ENCODE measurements at regions not wholly inside any gene's neighbourhood (a gene's known extent, or its start where the extent isn't known, plus 50 kb on each side); places are given as distances from the start of the nearest gene placed in this dataset.
"Not testable (repeated sequence)": the region's sequence is repeated elsewhere in the genome, so short reads cannot be mapped to it uniquely, and the experiment has no call there.

GRCh38 chr2:210782222-210782621 lies 225.8 kb downstream of the CPS1 start:
- no peak overlapping the region for H3K4me2 ChIP-seq (ENCODE audit: low read depth, low read length, poor library complexity, severe bottlenecking)
- no peak for DNase-seq
- H3K36me3 ChIP-seq (ENCODE audit: insufficient read depth, low read length), result no peaks in the 10 kb centered on the region
- no peaks in the 10 kb centered on the region for H3K79me2 ChIP-seq (ENCODE audit: low read length)
- no peak overlapping the region for H3K4me3 ChIP-seq (ENCODE audit: low read length)
- no peaks in the 10 kb centered on the region for H3K9me2 ChIP-seq (replicated peaks; ENCODE audit: insufficient read depth, low read length)
- no peak overlapping the region for H2AFZ ChIP-seq (ENCODE audit: low read length)
- no peaks in the 10 kb centered on the region for H3K9me3 ChIP-seq (ENCODE audit: low read length)
- H3K27me3 ChIP-seq (ENCODE audit: low read length), result no peaks in the 10 kb centered on the region
- no peak overlapping the region for H3K9ac ChIP-seq (ENCODE audit: low read length)
- no peaks in the 10 kb centered on the region for H4K20me1 ChIP-seq (ENCODE audit: insufficient read depth, low read depth, low read length)
- no peaks in the 10 kb centered on the region for H3K4me1 ChIP-seq (ENCODE audit: low read length)
- H3K27ac ChIP-seq (ENCODE audit: low read length), result no peak overlapping the region

- H3K9ac ChIP-seq (ENCODE audit: low read length); H3K36me3 ChIP-seq (ENCODE audit: insufficient read depth, low read length); H3K4me1 ChIP-seq (ENCODE audit: low read length); H3K79me2 ChIP-seq (ENCODE audit: low read length); H2AFZ ChIP-seq (ENCODE audit: low read length); H4K20me1 ChIP-seq (ENCODE audit: insufficient read depth, low read depth, low read length); H3K4me2 ChIP-seq (ENCODE audit: low read depth, low read length, poor library complexity, severe bottlenecking); H3K9me3 ChIP-seq (ENCODE audit: low read length); DNase-seq; H3K27ac ChIP-seq (ENCODE audit: low read length); H3K9me2 ChIP-seq (replicated peaks; ENCODE audit: insufficient read depth, low read length); H3K27me3 ChIP-seq (ENCODE audit: low read length); H3K4me3 ChIP-seq (ENCODE audit: low read length): not testable (repeated sequence)
Observed at GRCh38 chr2:210787831-210788230, 231.4 kb downstream of the CPS1 start.

- H3K4me2 ChIP-seq (ENCODE audit: low read depth, low read length, poor library complexity, severe bottlenecking), result no peak overlapping the region
- no peaks in the 10 kb centered on the region for H3K9me2 ChIP-seq (replicated peaks; ENCODE audit: insufficient read depth, low read length)
Observed at GRCh38 chr2:210792000-210792399, 235.6 kb downstream of the CPS1 start.

GRCh38 chr2:210795506-210795905 lies 239.1 kb downstream of the CPS1 start:
- Histone ChIP-seq H3K36me3 (ENCODE audit: insufficient read depth, low read length) (no peaks in the 10 kb centered on the region), H3K4me2 (ENCODE audit: low read depth, low read length, poor library complexity, severe bottlenecking) (no peak overlapping the region), H3K79me2 (ENCODE audit: low read length) (no peaks in the 10 kb centered on the region), H3K4me1 (ENCODE audit: low read length) (no peaks in the 10 kb centered on the region), H3K9ac (ENCODE audit: low read length) (no peak overlapping the region), H3K9me3 (ENCODE audit: low read length) (no peaks in the 10 kb centered on the region), H4K20me1 (ENCODE audit: insufficient read depth, low read depth, low read length) (no peaks in the 10 kb centered on the region), H3K4me3 (ENCODE audit: low read length) (no peak overlapping the region), H3K9me2 (replicated peaks; ENCODE audit: insufficient read depth, low read length) (no peaks in the 10 kb centered on the region), H3K27me3 (ENCODE audit: low read length) (no peaks in the 10 kb centered on the region), H2AFZ (ENCODE audit: low read length) (no peak overlapping the region), H3K27ac (ENCODE audit: low read length) (no peak overlapping the region)
- no peak for DNase-seq

More at GRCh38 chr2:210792000-210792399, 235.6 kb downstream of the CPS1 start:
- no peaks in the 10 kb centered on the region for H3K27me3 ChIP-seq (ENCODE audit: low read length)
- no peak for DNase-seq
- H3K9ac ChIP-seq (ENCODE audit: low read length), result no peak overlapping the region
- H3K79me2 ChIP-seq (ENCODE audit: low read length), result no peaks in the 10 kb centered on the region
- H4K20me1 ChIP-seq (ENCODE audit: insufficient read depth, low read depth, low read length), result no peaks in the 10 kb centered on the region
- no peak overlapping the region for H3K27ac ChIP-seq (ENCODE audit: low read length)
- H3K4me3 ChIP-seq (ENCODE audit: low read length), result no peak overlapping the region
- no peak overlapping the region for H2AFZ ChIP-seq (ENCODE audit: low read length)
- no peaks in the 10 kb centered on the region for H3K9me3 ChIP-seq (ENCODE audit: low read length)
- H3K4me1 ChIP-seq (ENCODE audit: low read length), result no peaks in the 10 kb centered on the region
- no peaks in the 10 kb centered on the region for H3K36me3 ChIP-seq (ENCODE audit: insufficient read depth, low read length)

GRCh38 chr2:210798180-210798579 lies 241.8 kb downstream of the CPS1 start:
- H3K27ac ChIP-seq (ENCODE audit: low read length), result no peak overlapping the region
- no peaks in the 10 kb centered on the region for H3K27me3 ChIP-seq (ENCODE audit: low read length)
- no peak overlapping the region for H3K4me2 ChIP-seq (ENCODE audit: low read depth, low read length, poor library complexity, severe bottlenecking)
- no peak for DNase-seq
- H3K9ac ChIP-seq (ENCODE audit: low read length), result no peak overlapping the region
- no peaks in the 10 kb centered on the region for H3K79me2 ChIP-seq (ENCODE audit: low read length)
- H4K20me1 ChIP-seq (ENCODE audit: insufficient read depth, low read depth, low read length), result no peaks in the 10 kb centered on the region
- no peaks in the 10 kb centered on the region for H3K4me1 ChIP-seq (ENCODE audit: low read length)
- H2AFZ ChIP-seq (ENCODE audit: low read length), result no peak overlapping the region
- no peaks in the 10 kb centered on the region for H3K36me3 ChIP-seq (ENCODE audit: insufficient read depth, low read length)
- no peaks in the 10 kb centered on the region for H3K9me3 ChIP-seq (ENCODE audit: low read length)
- H3K9me2 ChIP-seq (replicated peaks; ENCODE audit: insufficient read depth, low read length), result no peaks in the 10 kb centered on the region
- H3K4me3 ChIP-seq (ENCODE audit: low read length), result no peak overlapping the region

- no peak for DNase-seq
- no peaks in the 10 kb centered on the region for H3K79me2 ChIP-seq (ENCODE audit: low read length)
- no peak overlapping the region for H3K27ac ChIP-seq (ENCODE audit: low read length)
- no peak overlapping the region for H2AFZ ChIP-seq (ENCODE audit: low read length)
- no peak overlapping the region for H3K4me3 ChIP-seq (ENCODE audit: low read length)
- H4K20me1 ChIP-seq (ENCODE audit: insufficient read depth, low read depth, low read length), result no peaks in the 10 kb centered on the region
- no peaks in the 10 kb centered on the region for H3K9me2 ChIP-seq (replicated peaks; ENCODE audit: insufficient read depth, low read length)
- no peaks in the 10 kb centered on the region for H3K36me3 ChIP-seq (ENCODE audit: insufficient read depth, low read length)
- no peaks in the 10 kb centered on the region for H3K27me3 ChIP-seq (ENCODE audit: low read length)
- H3K9me3 ChIP-seq (ENCODE audit: low read length), result no peaks in the 10 kb centered on the region
- no peak overlapping the region for H3K9ac ChIP-seq (ENCODE audit: low read length)
- no peaks in the 10 kb centered on the region for H3K4me1 ChIP-seq (ENCODE audit: low read length)
- H3K4me2 ChIP-seq (ENCODE audit: low read depth, low read length, poor library complexity, severe bottlenecking), result no peak overlapping the region
Observed at GRCh38 chr2:210814251-210815025, 258.0 kb downstream of the CPS1 start.

GRCh38 chr2:210816769-210817168 lies 260.4 kb downstream of the CPS1 start:
- H3K9ac ChIP-seq (ENCODE audit: low read length), result no peak overlapping the region
- H3K27ac ChIP-seq (ENCODE audit: low read length), result no peak overlapping the region
- H3K9me2 ChIP-seq (replicated peaks; ENCODE audit: insufficient read depth, low read length), result no peaks in the 10 kb centered on the region
- H4K20me1 ChIP-seq (ENCODE audit: insufficient read depth, low read depth, low read length), result no peaks in the 10 kb centered on the region
- H3K79me2 ChIP-seq (ENCODE audit: low read length), result no peaks in the 10 kb centered on the region
- H3K4me2 ChIP-seq (ENCODE audit: low read depth, low read length, poor library complexity, severe bottlenecking), result no peak overlapping the region
- H3K36me3 ChIP-seq (ENCODE audit: insufficient read depth, low read length), result no peaks in the 10 kb centered on the region
- no peak for DNase-seq
- no peaks in the 10 kb centered on the region for H3K4me1 ChIP-seq (ENCODE audit: low read length)
- H3K4me3 ChIP-seq (ENCODE audit: low read length), result no peak overlapping the region
- no peak overlapping the region for H2AFZ ChIP-seq (ENCODE audit: low read length)
- H3K9me3 ChIP-seq (ENCODE audit: low read length), result no peaks in the 10 kb centered on the region
- no peaks in the 10 kb centered on the region for H3K27me3 ChIP-seq (ENCODE audit: low read length)

GRCh38 chr2:210818473-210818872 lies 262.1 kb downstream of the CPS1 start:
- Histone ChIP-seq H3K27me3 (ENCODE audit: low read length) (no peaks in the 10 kb centered on the region), H3K9ac (ENCODE audit: low read length) (no peak overlapping the region), H3K79me2 (ENCODE audit: low read length) (no peaks in the 10 kb centered on the region), H3K4me2 (ENCODE audit: low read depth, low read length, poor library complexity, severe bottlenecking) (no peak overlapping the region), H3K4me1 (ENCODE audit: low read length) (no peaks in the 10 kb centered on the region), H3K4me3 (ENCODE audit: low read length) (no peak overlapping the region), H4K20me1 (ENCODE audit: insufficient read depth, low read depth, low read length) (no peaks in the 10 kb centered on the region), H3K27ac (ENCODE audit: low read length) (no peak overlapping the region), H3K36me3 (ENCODE audit: insufficient read depth, low read length) (no peaks in the 10 kb centered on the region), H3K9me2 (replicated peaks; ENCODE audit: insufficient read depth, low read length) (no peaks in the 10 kb centered on the region), H2AFZ (ENCODE audit: low read length) (no peak overlapping the region), H3K9me3 (ENCODE audit: low read length) (no peaks in the 10 kb centered on the region)
- DNase-seq, result no peak

All from Karpas-422 (cell line).